GM19397 (cell line): ENCODE measurements at regions not wholly inside any gene's neighbourhood (a gene's known extent, or its start where the extent isn't known, plus 50 kb on each side); places are given as distances from the start of the nearest gene placed in this dataset.

Experiments
- ATAC-seq: cut with Tn5 transposase; IDR thresholded peaks from one replicate; pipeline ENCODE4 v1.9.1; 2021; ENCODE audit warnings: mild to moderate bottlenecking, moderate library complexity; ENCODE audit not compliant: unreplicated experiment

DNA sequence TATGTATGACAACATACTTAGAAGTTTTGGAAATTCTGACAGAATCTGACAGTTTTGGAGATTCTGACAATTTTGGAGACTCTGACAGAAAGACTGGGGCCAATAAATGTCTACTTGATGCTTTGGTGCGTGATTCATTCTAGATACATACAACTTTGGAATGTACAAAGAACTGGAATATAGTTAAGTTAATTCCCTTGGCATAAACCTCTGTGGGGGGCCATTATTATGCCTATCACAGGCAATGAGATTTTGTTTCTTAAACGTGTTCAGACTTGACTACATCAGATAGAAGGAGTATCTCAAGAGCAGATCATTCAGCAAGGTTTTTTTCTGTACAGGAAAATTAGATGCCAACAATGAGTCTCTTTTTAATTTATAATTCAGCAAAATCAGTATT lies 617.6 kb upstream of the ZNF717 start:
- ATAC-seq = no peak

DNA sequence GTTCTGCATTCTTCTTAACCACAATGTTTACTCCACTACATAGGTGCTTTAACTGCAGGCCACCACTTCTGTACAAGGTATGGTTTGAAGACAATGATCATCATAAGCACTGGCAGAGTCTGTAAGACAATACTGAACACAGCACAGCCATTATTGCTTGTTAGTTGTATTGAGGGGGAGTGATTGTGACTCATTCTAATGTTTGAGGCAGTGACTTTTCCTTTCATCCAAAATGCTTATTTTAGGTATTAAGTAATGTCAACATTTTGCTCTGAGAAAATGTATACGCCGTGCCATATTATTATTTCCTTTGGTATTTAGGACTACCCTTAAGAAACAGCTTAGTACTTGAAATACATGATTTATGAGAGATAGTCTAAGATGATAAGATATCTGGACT lies 618.2 kb upstream of the ZNF717 start:
- no peak for ATAC-seq

DNA sequence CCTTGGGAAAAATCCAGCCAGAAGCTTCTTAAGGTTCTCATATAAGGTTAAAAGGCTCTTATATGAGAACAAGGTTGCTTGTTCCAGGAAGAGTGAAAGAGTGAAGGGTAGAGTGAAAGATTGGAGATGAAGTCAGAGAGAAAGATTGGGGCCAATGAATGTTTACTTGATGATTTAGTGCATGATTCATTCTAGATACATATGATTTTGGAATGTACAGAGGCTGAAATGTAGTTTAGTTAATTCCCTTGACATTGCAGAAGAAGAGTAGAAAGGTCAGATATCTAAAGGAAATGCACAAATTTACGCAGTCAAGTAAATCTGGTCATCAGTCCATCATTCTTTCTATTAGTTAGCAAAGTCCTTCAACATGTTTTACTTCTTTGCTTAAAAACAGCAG lies 619.8 kb upstream of the ZNF717 start:
- ATAC-seq = no peak

GRCh38 chr3:76410762-76411281 lies 625.5 kb upstream of the ZNF717 start:
- no peak for ATAC-seq

DNA sequence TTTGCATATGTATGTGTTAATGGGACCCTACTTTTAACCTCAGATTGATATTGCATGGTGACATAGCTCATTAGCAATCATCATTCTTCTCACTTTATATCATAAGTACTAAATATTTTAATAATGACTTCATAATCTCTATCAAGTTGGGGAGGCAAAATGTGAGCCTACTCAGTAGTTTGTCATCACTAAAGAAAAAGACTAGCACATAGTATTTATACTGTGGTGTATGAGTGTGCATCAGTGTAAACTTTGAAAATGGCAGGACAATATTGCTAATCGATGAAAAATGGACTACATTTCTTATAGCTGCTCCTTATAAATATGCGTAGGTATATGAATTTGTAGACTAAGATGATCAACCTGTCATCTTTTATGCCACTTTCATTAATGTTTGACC lies 624.5 kb upstream of the ROBO2 start:
- ATAC-seq = no peak

GRCh38 chr3:76429581-76430177 lies 610.2 kb upstream of the ROBO2 start:
- no peak for ATAC-seq

GRCh38 chr3:76432396-76432795 lies 607.5 kb upstream of the ROBO2 start:
- ATAC-seq = no peak

GRCh38 chr3:76436894-76437293 lies 603.0 kb upstream of the ROBO2 start:
- ATAC-seq = no peak

GRCh38 chr3:76438971-76439370 lies 600.9 kb upstream of the ROBO2 start:
- ATAC-seq = no peak

- no peak for ATAC-seq
Measured at GRCh38 chr3:76442374-76442915, 597.5 kb upstream of the ROBO2 start.

GRCh38 chr3:76456322-76456721 lies 583.6 kb upstream of the ROBO2 start:
- ATAC-seq = no peak

DNA sequence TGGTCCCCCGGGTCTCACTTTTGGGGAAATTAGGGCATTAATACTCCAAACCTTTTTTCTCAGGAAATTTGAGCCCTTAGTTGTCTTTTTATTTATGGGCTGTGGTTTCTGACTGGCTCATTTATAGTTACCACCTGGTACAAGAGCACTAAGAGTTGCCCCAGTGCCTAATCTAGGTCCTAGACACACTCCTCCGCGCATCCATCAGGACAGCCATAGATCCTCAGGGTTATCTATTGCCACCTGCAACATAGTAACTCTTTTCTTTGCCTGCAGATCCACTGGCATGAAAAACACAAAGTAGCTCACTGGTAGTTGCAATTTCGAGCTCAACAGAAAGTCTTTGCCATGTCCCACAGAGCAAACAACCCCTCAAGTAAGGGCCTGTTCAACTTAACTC lies 576.4 kb upstream of the ROBO2 start:
- ATAC-seq = no peak

GRCh38 chr3:76470285-76470684 lies 569.6 kb upstream of the ROBO2 start:
- ATAC-seq = no peak

- ATAC-seq = no peak
Measured at GRCh38 chr3:76474632-76475031, 565.3 kb upstream of the ROBO2 start.

DNA sequence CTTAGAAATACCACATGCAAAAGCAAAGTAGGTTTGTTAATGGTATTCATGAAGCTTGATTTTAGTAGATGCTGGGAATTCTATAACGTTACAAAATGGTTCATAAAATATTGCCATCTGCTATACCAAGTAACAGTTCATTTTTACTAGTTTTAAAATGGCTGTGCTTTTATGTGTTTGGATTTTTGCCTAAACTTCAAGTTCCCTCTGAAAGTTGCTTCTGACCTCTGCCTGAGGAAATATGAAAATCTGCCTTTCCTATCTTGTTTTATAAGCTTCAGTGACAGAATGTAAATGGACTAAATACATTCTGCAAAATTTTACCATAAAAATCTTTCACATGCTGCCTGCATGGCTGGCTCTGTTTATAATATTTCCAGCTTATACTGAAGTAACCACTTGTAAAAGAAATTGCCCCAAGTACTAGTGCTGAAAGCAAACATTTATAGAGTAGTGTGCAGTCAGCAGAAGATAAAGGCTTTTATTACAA lies 560.7 kb upstream of the ROBO2 start:
- no peak for ATAC-seq

DNA sequence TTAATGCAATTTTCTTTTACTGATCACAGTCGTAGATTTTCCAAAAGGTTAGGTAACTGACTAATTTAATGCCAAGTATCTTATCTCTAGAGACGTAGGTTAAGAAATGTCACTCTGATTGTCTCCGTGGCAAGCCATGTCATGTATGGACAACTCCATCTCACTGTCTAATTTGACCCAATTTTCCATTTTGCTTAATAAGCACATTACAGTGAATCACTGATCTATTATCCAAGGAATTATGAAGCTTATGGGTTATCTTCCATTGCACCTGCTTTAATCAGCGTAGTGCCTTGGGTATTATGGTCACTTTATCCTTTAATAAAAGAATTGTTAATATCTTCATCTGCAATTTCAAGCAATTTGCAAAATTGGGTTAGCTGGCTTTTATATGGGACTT lies 557.4 kb upstream of the ROBO2 start:
- no peak for ATAC-seq

GRCh38 chr3:76487446-76487845 lies 552.5 kb upstream of the ROBO2 start:
- ATAC-seq = no peak

DNA sequence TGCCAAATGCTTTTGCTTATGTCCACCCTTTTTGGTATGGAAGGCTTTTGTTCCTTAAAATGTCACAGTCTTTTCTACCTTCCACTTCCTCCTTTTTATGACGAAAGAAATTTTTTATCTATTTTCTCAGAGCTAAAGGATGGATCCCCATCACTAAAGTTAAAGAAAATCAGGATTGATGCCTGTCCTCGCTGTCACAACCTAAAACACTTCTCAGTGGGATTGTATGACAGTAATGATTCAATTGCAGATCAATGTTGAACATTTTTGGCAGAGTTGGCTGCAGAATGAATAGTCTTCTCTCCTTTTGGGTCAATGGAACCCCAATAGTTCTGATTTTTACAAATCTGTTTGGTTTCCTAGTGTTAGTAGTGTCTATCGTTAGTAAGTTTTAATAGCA lies 549.8 kb upstream of the ROBO2 start:
- no peak for ATAC-seq

- ATAC-seq = no peak
Measured at GRCh38 chr3:76495216-76495615, 544.7 kb upstream of the ROBO2 start.

DNA sequence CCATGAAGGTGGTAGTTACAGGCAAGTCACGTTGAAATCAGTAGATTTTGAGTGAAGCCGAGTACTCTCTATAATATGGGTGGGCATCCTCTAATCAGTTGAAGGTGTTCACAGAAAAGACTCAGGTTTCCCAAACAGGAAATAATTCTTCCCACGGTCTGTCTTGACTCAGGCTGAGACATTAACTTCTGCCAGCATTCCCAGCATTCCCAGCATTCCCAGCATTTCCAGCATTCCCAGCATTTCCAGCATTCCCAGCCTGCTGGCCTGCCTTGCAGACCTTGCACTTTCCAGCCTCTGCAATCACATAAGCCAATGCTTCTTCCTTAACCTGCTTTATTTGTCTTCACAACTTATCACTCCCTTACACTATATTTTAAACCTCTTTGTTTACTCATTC lies 542.3 kb upstream of the ROBO2 start:
- no peak for ATAC-seq

GRCh38 chr3:76500746-76501275 lies 539.1 kb upstream of the ROBO2 start:
- no peak for ATAC-seq

- no peak for ATAC-seq
Measured at GRCh38 chr3:76501315-76501714, 538.6 kb upstream of the ROBO2 start.

DNA sequence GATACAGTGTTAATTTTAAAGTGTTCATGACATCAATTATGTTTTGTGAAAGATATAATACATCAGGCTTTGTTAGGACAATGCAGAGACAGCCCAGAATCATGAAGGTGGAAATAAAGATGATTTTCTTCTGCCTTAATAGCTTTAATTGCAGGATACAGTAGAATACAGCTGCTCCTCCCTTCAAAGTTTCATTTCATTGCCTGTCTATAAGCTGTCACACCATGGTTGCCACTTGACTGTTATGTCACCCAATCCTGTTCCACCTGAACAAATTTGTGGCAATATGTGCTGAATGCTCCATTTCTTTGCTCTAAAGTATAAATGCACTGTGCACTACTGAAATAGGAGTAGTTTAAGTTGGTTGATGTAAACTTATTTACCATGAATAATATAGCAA lies 537.8 kb upstream of the ROBO2 start:
- no peak for ATAC-seq
